IMR-90 (cell line): ENCODE measurements at regions not wholly inside any gene's neighbourhood (a gene's known extent, or its start where the extent isn't known, plus 50 kb on each side); places are given as distances from the start of the nearest gene placed in this dataset.

Source experiments
- ATAC-seq: fragments of 200-7000 bp; cut with Tn5 transposase; 2 replicates; pipeline ENCODE4 v1.9.1; 2020; ENCODE audit warnings: low read depth, mild to moderate bottlenecking, moderate library complexity
- BruUV-seq: library from RNA; stranded (reverse); fragments of 400-500 nt; replicated peaks from 2 replicates; lab custom pipeline; 2021; lab: Mats Ljungman, UMichigan
- CTCF ChIA-PET: fragments of 300-600 bp; formaldehyde crosslinking; extraction: SDS; loops from one replicate; lab custom pipeline; 2021; ENCODE audit warnings: antibody characterized with exemption; lab: Yijun Ruan, JAX
- POLR2A ChIA-PET: fragments of 300-600 bp; sonication (Branson Sonifier 250); formaldehyde crosslinking; loops from one replicate; lab custom pipeline; 2022; ENCODE audit warnings: antibody characterized with exemption; ENCODE audit not compliant: unreplicated experiment; lab: Charles Lee
- DNase-seq: peaks from one replicate; pipeline ENCODE4 v3.0.0; 2013
- H2AFZ ChIP-seq: replicated peaks from 2 replicates; pipeline ENCODE3; 2013; ENCODE audit warnings: low read length, mild to moderate bottlenecking; ENCODE audit not compliant: poor library complexity
- H2AK5ac ChIP-seq: 2 replicates; pipeline ENCODE4 v1.6.1; 2013; ENCODE audit warnings: low read depth, low read length, inconsistent platforms
- H2AK9ac ChIP-seq: replicated peaks from 2 replicates; pipeline ENCODE3; 2013; ENCODE audit warnings: mild to moderate bottlenecking, low read depth, low read length, moderate library complexity; ENCODE audit not compliant: poor library complexity
- H2BK120ac ChIP-seq: 2 replicates; pipeline ENCODE4 v1.6.1; 2013; ENCODE audit warnings: low read depth, low read length, inconsistent platforms
- H2BK15ac ChIP-seq: 3 replicates; pipeline ENCODE4 v1.6.1; 2013; ENCODE audit warnings: low read depth, low read length, inconsistent platforms
- H2BK20ac ChIP-seq: 2 replicates; pipeline ENCODE4 v1.6.1; 2013; ENCODE audit warnings: low read depth, mild to moderate bottlenecking, inconsistent platforms, low read length, moderate library complexity
- H2BK5ac ChIP-seq: 2 replicates; pipeline ENCODE4 v1.6.1; 2013; ENCODE audit warnings: mild to moderate bottlenecking, low read depth, low read length, inconsistent platforms; ENCODE audit not compliant: poor library complexity, severe bottlenecking
- H3K14ac ChIP-seq: replicated peaks from 2 replicates; pipeline ENCODE4 v1.6.1; 2013; ENCODE audit warnings: low read depth, low read length, inconsistent platforms
- H3K18ac ChIP-seq: 2 replicates; pipeline ENCODE4 v1.6.1; 2013; ENCODE audit warnings: low read depth, low read length, control low read depth
- H3K23ac ChIP-seq: 2 replicates; pipeline ENCODE4 v1.6.1; 2013; ENCODE audit warnings: low read depth, low read length, inconsistent platforms
- H3K27ac ChIP-seq: 2 replicates; pipeline ENCODE4 v1.5.1; 2013; ENCODE audit warnings: mild to moderate bottlenecking, control low read depth, low read length; ENCODE audit not compliant: insufficient read depth
- H3K27me3 ChIP-seq: 2 replicates; pipeline ENCODE4 v1.6.1; 2013; ENCODE audit warnings: low read length; ENCODE audit not compliant: control insufficient read depth, insufficient read depth
- H3K36me3 ChIP-seq: 2 replicates; pipeline ENCODE4 v1.6.1; 2013; ENCODE audit warnings: low read length, mixed read lengths; ENCODE audit not compliant: control insufficient read depth, insufficient read depth
- H3K4ac ChIP-seq: 2 replicates; pipeline ENCODE4 v1.6.1; 2013; ENCODE audit warnings: low read depth, low read length, inconsistent platforms
- H3K4me1 ChIP-seq: 2 replicates; pipeline ENCODE4 v1.6.1; 2013; ENCODE audit warnings: low read length, mixed read lengths; ENCODE audit not compliant: control insufficient read depth, insufficient read depth
- H3K4me2 ChIP-seq: 2 replicates; pipeline ENCODE4 v1.6.1; 2013; ENCODE audit warnings: low read depth, mild to moderate bottlenecking, control low read depth, low read length, moderate library complexity
- H3K4me3 ChIP-seq: 2 replicates; pipeline ENCODE4 v1.5.1; 2013; ENCODE audit warnings: low read depth, mild to moderate bottlenecking, control low read depth, low read length, moderate library complexity; ENCODE audit not compliant: insufficient read depth
- H3K56ac ChIP-seq: 2 replicates; pipeline ENCODE4 v1.6.1; 2013; ENCODE audit warnings: low read length, inconsistent platforms; ENCODE audit not compliant: insufficient read depth; ENCODE audit errors: extremely low read depth
- H3K79me1 ChIP-seq, 2 experiments: 2 replicates each; pipeline ENCODE4 v1.6.1; 2013; ENCODE audit warnings: low read length in 2 of 2, inconsistent platforms in 1 of 2, low read depth in 1 of 2
- H3K9ac ChIP-seq: 2 replicates; pipeline ENCODE4 v1.6.1; 2013; ENCODE audit warnings: low read depth, low read length, control low read depth
- H3K9me1 ChIP-seq: 2 replicates; pipeline ENCODE4 v1.6.1; 2013; ENCODE audit warnings: low read length, inconsistent platforms; ENCODE audit not compliant: insufficient read depth
- H3K9me3 ChIP-seq: 2 replicates; pipeline ENCODE4 v1.6.1; 2013; ENCODE audit warnings: low read length; ENCODE audit not compliant: control insufficient read depth, insufficient read depth
- H4K20me1 ChIP-seq: 2 replicates; pipeline ENCODE4 v1.6.1; 2013; ENCODE audit warnings: low read length, inconsistent platforms; ENCODE audit not compliant: insufficient read depth
- H4K5ac ChIP-seq: 2 replicates; pipeline ENCODE4 v1.6.1; 2013; ENCODE audit warnings: mild to moderate bottlenecking, low read depth, low read length, control low read depth
- H4K8ac ChIP-seq, 2 experiments: 2 replicates each; pipeline ENCODE4 v1.6.1; 2013; ENCODE audit warnings: low read depth in 2 of 2, low read length in 2 of 2, control low read depth in 1 of 2, inconsistent platforms in 1 of 2
- H4K91ac ChIP-seq: 2 replicates; pipeline ENCODE4 v1.6.1; 2013; ENCODE audit warnings: low read depth, low read length, inconsistent platforms; ENCODE audit not compliant: insufficient read depth
- BHLHE40 ChIP-seq: fragments of 150-350 bp; IDR thresholded peaks from 2 replicates; pipeline ENCODE4 v1.6.1; 2016; ENCODE audit warnings: mild to moderate bottlenecking, low read depth, low read length
- CEBPB ChIP-seq: IDR thresholded peaks from 2 replicates; pipeline ENCODE4 v1.6.1; 2012; ENCODE audit warnings: low read depth, low read length, improper control_type of control experiment
- CTCF ChIP-seq: conservative IDR thresholded peaks from 2 replicates; pipeline ENCODE4 v1.5.1; 2012; ENCODE audit warnings: mild to moderate bottlenecking, low read depth, low read length, improper control_type of control experiment
- ELK1 ChIP-seq: fragments of 150-350 bp; IDR thresholded peaks from 2 replicates; pipeline ENCODE4 v1.6.1; 2016; ENCODE audit warnings: low read depth, mild to moderate bottlenecking, low read length, moderate library complexity, borderline replicate concordance
- MXI1 ChIP-seq: IDR thresholded peaks from 2 replicates; pipeline ENCODE4 v1.6.1; 2012; ENCODE audit warnings: low read depth, mild to moderate bottlenecking, low read length, moderate library complexity, borderline replicate concordance
- RCOR1 ChIP-seq: IDR thresholded peaks from 2 replicates; pipeline ENCODE4 v1.6.1; 2012; ENCODE audit warnings: mild to moderate bottlenecking, low read length, improper control_type of control experiment; ENCODE audit not compliant: insufficient replicate concordance
- WGBS, 2 experiments: methylation state at CpG; one replicate each; pipeline versions ENCODE4 v1.1.5 to v1.1.7; 2013; ENCODE audit warnings: missing lambda C conversion rate in 2 of 2; ENCODE audit not compliant: insufficient read length in 1 of 2; ENCODE audit errors: extremely low coverage in 2 of 2; 5-methylcytosine and 5-hydroxymethylcytosine counted together
- dilution Hi-C: fragments of 300-500 bp; cut with HindIII; formaldehyde crosslinking; loops from one replicate; pipeline ENCODE4 v1.14.3; 2018; ENCODE audit warnings: low sequenced_read_pairs; ENCODE audit not compliant: unreplicated experiment
- in situ Hi-C: fragments of 300-500 bp; cut with MboI; formaldehyde crosslinking; loops from 3 replicates; pipeline ENCODE4 v1.14.3; 2019; ENCODE audit warnings: low sequenced_read_pairs, inconsistent platforms, mixed read lengths
- intact Hi-C: fragments of 100-400 bp; cut with micrococcal nuclease; formaldehyde crosslinking; loops from 2 replicates; pipeline ENCODE4 v1.10.0; 2022

GRCh38 chr12:125861299-125862281, 796.4 kb downstream of the AACS start:
- H2AFZ ChIP-seq = no peak overlapping the region
- no TSS peak for BruUV-seq
- no peak overlapping the region for H3K14ac ChIP-seq
- DNase-seq = no peak
- no peaks in the 10 kb centered on the region for H3K4me1 ChIP-seq
- H2BK5ac ChIP-seq = no peak overlapping the region
- no peak overlapping the region for H3K4me3 ChIP-seq
- ChIA-PET CTCF (no interaction called here), POLR2A (no interaction called here)
- H2AK9ac ChIP-seq = no peak overlapping the region
- no peak overlapping the region for H3K9ac ChIP-seq
- H3K27me3 ChIP-seq = no peaks in the 10 kb centered on the region
- no peaks in the 10 kb centered on the region for H3K9me1 ChIP-seq
- no peak for TF ChIP-seq RCOR1
- no peak for TF ChIP-seq CTCF
- no peak for TF ChIP-seq MXI1
- TF ChIP-seq CEBPB = no peak
- TF ChIP-seq BHLHE40 = no peak
- no peak for TF ChIP-seq ELK1
- H3K36me3 ChIP-seq = no peaks in the 10 kb centered on the region
- H3K27ac ChIP-seq = no peak overlapping the region
- H2AK5ac ChIP-seq = no peak overlapping the region
- no peak overlapping the region for H2BK120ac ChIP-seq
- no peak overlapping the region for H3K4me2 ChIP-seq
- no peak overlapping the region for H3K23ac ChIP-seq
- H3K56ac ChIP-seq = no peak overlapping the region
- H2BK15ac ChIP-seq = no peak overlapping the region
- 25% methylated on average over 20 of the region's 68 CpGs; no CpG with 5 or more reads in 1 of the 2 experiments for WGBS, 2 experiments
- in situ Hi-C loops (no loop called here), intact Hi-C loops (no loop called here), dilution Hi-C loops (no loop called here)
- peaks cover 6% of the 10 kb centered on the region; the same call in 1 of the 2 replicates for H3K9me3 ChIP-seq
- H4K20me1 ChIP-seq = no peaks in the 10 kb centered on the region
- H3K18ac ChIP-seq = no peak overlapping the region
- H4K5ac ChIP-seq = no peak overlapping the region
- H4K8ac ChIP-seq = no peak overlapping the region
- H2BK20ac ChIP-seq = no peak overlapping the region
- H3K4ac ChIP-seq = no peak overlapping the region
- no peaks in the 10 kb centered on the region for H3K79me1 ChIP-seq
- no peak for ATAC-seq
- no peak overlapping the region for H4K91ac ChIP-seq
